Breast epithelium (tissue), 4 donors: ENCODE measurements at regions not wholly inside any gene's neighbourhood (a gene's known extent, or its start where the extent isn't known, plus 50 kb on each side); places are given as distances from the start of the nearest gene placed in this dataset.

Experiments used
- DNase-seq, 2 donors: peaks; one replicate each; pipeline ENCODE4 v3.0.0-alpha.2; 2019; ENCODE audit warnings: low spot score in 2 of 2
- H3K27ac ChIP-seq, 2 donors: fragments of 200-600 bp; sonication (generic) in 1 of 2; one replicate each; pipeline ENCODE4 v1.5.1; 2016 to 2019; ENCODE audit warnings: mild to moderate bottlenecking in 1 of 2
- H3K27me3 ChIP-seq, 2 donors: fragments of 200-600 bp; sonication (generic) in 1 of 2; one replicate each; pipeline versions ENCODE4 v1.5.1 to v1.6.0; 2017 to 2019; ENCODE audit warnings: control low read depth in 1 of 2, mild to moderate bottlenecking in 1 of 2
- H3K36me3 ChIP-seq: fragments of 200-600 bp; one replicate; pipeline ENCODE4 v1.5.1; 2019
- H3K4me1 ChIP-seq, 2 donors: fragments of 200-600 bp; sonication (generic); one replicate each; pipeline ENCODE4 v1.5.1; 2016 to 2019; ENCODE audit warnings: control low read depth in 1 of 2
- H3K4me3 ChIP-seq, 3 donors: fragments of 200-600 bp; sonication (generic); 1 replicate in 2 of 3; 2 replicates in 1 of 3; pipeline ENCODE4 v1.5.1; 2016 to 2019; ENCODE audit warnings: mild to moderate bottlenecking in 3 of 3, moderate library complexity in 2 of 3
- H3K9me3 ChIP-seq, 2 donors: fragments of 200-600 bp; sonication (generic) in 1 of 2; one replicate each; pipeline ENCODE4 v1.5.1; 2016 to 2019; ENCODE audit warnings: control low read depth in 1 of 2
- POLR2A ChIP-seq: fragments of 450-650 bp; IDR thresholded peaks from one replicate; pipeline ENCODE4 v1.6.1; 2016; ENCODE audit warnings: antibody characterized with exemption, mild to moderate bottlenecking, moderate library complexity
- POLR2AphosphoS5 ChIP-seq, 3 donors: sonication (generic); formaldehyde crosslinking; IDR thresholded peaks; one replicate each; pipeline ENCODE4 v1.6.1; 2017; ENCODE audit warnings: antibody characterized with exemption in 3 of 3
- intact Hi-C: fragments of 100-400 bp; cut with DNase I; formaldehyde crosslinking; loops from one replicate; pipeline ENCODE4 v1.15.1; 2023; ENCODE audit warnings: low total_unique reads
- TF ChIP-seq, protein P1 (sequence below), 3 donors: fragments of 450-650 bp; IDR thresholded peaks; one replicate each; pipeline ENCODE4 v1.5.1; 2016 to 2017; ENCODE audit warnings: antibody characterized with exemption in 3 of 3, mild to moderate bottlenecking in 3 of 3, moderate library complexity in 3 of 3

DNA sequence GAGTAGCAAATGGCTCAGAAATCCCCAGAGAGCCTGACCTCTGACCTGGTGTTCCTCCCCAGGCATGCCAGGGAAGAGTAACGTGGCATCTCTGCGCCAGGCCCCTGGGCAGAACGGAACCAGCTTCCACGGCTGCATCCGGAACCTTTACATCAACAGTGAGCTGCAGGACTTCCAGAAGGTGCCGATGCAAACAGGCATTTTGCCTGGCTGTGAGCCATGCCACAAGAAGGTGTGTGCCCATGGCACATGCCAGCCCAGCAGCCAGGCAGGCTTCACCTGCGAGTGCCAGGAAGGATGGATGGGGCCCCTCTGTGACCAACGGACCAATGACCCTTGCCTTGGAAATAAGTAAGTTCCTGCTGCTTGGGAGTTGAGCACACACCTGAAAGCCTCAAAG, 83.4 kb upstream of the PACRGL start:
- H3K9me3 ChIP-seq: no peaks in the 10 kb centered on the region
- no peak for TF ChIP-seq POLR2A
- TF ChIP-seq POLR2AphosphoS5 (IDR thresholded peaks at IDR 0.05): no peak
- TF ChIP-seq, protein P1, sequence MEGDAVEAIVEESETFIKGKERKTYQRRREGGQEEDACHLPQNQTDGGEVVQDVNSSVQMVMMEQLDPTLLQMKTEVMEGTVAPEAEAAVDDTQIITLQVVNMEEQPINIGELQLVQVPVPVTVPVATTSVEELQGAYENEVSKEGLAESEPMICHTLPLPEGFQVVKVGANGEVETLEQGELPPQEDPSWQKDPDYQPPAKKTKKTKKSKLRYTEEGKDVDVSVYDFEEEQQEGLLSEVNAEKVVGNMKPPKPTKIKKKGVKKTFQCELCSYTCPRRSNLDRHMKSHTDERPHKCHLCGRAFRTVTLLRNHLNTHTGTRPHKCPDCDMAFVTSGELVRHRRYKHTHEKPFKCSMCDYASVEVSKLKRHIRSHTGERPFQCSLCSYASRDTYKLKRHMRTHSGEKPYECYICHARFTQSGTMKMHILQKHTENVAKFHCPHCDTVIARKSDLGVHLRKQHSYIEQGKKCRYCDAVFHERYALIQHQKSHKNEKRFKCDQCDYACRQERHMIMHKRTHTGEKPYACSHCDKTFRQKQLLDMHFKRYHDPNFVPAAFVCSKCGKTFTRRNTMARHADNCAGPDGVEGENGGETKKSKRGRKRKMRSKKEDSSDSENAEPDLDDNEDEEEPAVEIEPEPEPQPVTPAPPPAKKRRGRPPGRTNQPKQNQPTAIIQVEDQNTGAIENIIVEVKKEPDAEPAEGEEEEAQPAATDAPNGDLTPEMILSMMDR (IDR thresholded peaks at IDR 0.05): no peak
- no peaks in the 10 kb centered on the region for H3K4me1 ChIP-seq
- intact Hi-C loops: no loop called here
- no peak for DNase-seq
- H3K27ac ChIP-seq: peak overlapping the region in 1 of 2 donors; percentile 32
- no peaks in the 10 kb centered on the region for H3K27me3 ChIP-seq
- no peak overlapping the region for H3K4me3 ChIP-seq
- H3K36me3 ChIP-seq: no peaks in the 10 kb centered on the region

DNA sequence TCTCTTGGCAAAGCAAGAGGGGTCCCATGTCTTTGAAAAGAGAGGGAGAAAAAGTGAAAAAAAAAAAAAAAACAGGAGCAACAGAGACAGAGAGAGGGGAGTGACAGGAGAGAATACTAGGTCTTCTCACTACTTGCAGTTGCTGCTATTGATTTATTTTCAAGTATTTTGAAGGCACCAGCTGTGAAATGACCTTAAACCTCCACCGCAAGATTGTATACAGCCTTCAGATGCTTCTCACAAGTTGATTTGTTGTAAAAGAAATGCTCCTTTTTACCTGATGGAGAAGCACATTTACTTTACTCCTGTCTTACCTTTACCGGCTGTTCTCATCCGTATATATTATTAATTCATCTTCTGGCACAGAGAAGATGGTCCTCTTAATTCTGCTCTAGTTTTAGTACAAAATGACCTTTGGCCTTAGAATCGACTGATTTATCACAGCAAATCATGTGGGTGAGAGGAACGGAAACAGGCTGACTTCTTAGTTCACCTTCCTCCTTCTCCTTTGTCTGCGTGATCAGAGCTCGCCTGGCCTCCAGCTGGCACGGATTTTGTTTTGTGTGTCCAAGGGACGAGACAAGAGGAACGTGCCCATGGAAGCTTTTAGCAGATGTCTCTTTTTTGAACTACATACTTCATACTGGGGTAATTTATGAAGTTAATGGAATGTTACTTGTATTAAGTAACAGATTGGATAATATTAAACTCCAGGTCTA, 82.4 kb upstream of the PACRGL start:
- H3K27me3 ChIP-seq: no peaks in the 10 kb centered on the region
- intact Hi-C loops: no loop called here
- no peaks in the 10 kb centered on the region for H3K9me3 ChIP-seq
- no peaks in the 10 kb centered on the region for H3K36me3 ChIP-seq
- TF ChIP-seq, protein P1 (IDR thresholded peaks at IDR 0.05): no peak
- TF ChIP-seq POLR2AphosphoS5 (IDR thresholded peaks at IDR 0.05) (peak in 1 of 3 donors; percentile 16), POLR2A (no peak)
- peak in 1 of 2 donors; percentile 23 for DNase-seq
- H3K4me3 ChIP-seq: no peak overlapping the region
- H3K4me1 ChIP-seq: no peaks in the 10 kb centered on the region
- H3K27ac ChIP-seq: peak overlapping the region in 1 of 2 donors; percentile 19

DNA sequence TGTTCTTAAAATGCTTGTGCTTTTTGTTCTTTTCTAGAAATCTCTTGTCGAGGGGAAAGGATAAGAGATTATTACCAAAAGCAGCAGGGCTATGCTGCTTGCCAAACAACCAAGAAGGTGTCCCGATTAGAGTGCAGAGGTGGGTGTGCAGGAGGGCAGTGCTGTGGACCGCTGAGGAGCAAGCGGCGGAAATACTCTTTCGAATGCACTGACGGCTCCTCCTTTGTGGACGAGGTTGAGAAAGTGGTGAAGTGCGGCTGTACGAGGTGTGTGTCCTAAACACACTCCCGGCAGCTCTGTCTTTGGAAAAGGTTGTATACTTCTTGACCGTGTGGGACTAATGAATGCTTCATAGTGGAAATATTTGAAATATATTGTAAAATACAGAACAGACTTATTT, 81.5 kb upstream of the PACRGL start:
- intact Hi-C loops: no loop called here
- no peak overlapping the region for H3K27ac ChIP-seq
- TF ChIP-seq POLR2A (no peak), POLR2AphosphoS5 (IDR thresholded peaks at IDR 0.05) (no peak)
- TF ChIP-seq, protein P1 (IDR thresholded peaks at IDR 0.05): no peak
- no peaks in the 10 kb centered on the region for H3K9me3 ChIP-seq
- H3K36me3 ChIP-seq: no peaks in the 10 kb centered on the region
- H3K27me3 ChIP-seq: no peaks in the 10 kb centered on the region
- DNase-seq: no peak
- H3K4me1 ChIP-seq: no peaks in the 10 kb centered on the region
- no peak overlapping the region for H3K4me3 ChIP-seq

DNA sequence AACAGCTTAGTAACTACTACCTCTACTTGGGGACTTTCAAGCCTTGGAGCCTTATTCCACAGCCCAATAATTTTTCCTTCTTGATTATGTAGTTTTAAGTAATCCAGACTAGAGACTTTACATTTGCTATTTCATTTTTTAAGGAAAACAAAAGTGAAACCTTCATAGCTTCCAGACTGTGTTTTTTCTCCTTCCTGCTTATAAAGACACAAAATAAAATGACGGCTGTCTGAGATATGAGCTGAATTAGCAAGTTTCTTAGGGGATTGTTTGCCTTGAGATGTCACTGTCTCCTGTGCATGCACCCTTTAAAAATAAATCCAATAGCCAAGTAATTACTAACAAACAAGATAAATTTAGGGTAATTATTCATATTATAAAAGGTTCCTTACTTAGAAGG, 78.8 kb upstream of the PACRGL start:
- no peaks in the 10 kb centered on the region for H3K4me1 ChIP-seq
- no peak for DNase-seq
- H3K27ac ChIP-seq: no peak overlapping the region
- H3K9me3 ChIP-seq: no peaks in the 10 kb centered on the region
- TF ChIP-seq, protein P1 (IDR thresholded peaks at IDR 0.05): no peak
- TF ChIP-seq POLR2AphosphoS5 (IDR thresholded peaks at IDR 0.05) (no peak), POLR2A (no peak)
- no peaks in the 10 kb centered on the region for H3K27me3 ChIP-seq
- H3K4me3 ChIP-seq: no peak overlapping the region
- H3K36me3 ChIP-seq: no peaks in the 10 kb centered on the region
- intact Hi-C loops: no loop called here

DNA sequence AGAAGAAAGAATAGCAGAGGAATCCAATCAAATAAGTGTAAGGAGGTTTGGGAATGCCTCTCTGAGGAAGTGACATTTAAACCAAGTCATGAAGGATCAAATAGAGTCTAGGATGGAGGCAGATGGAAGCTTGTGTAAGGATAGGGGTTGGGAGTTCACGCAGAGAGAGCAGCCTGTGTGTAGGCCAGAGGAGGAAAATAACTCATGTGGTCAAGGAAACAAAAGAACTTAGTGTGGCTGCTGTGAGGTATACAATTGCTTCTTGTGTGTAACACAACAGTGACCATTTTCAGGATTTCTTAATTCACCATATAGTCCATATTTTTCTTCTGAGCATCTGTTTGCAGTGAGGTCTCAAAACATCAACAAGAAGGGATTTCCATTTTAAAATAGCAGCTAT, 77.6 kb upstream of the PACRGL start:
- no peak overlapping the region for H3K27ac ChIP-seq
- H3K9me3 ChIP-seq: no peaks in the 10 kb centered on the region
- no peaks in the 10 kb centered on the region for H3K27me3 ChIP-seq
- intact Hi-C loops: no loop called here
- no peak overlapping the region for H3K4me3 ChIP-seq
- H3K4me1 ChIP-seq: no peaks in the 10 kb centered on the region
- TF ChIP-seq POLR2AphosphoS5 (IDR thresholded peaks at IDR 0.05): no peak
- TF ChIP-seq, protein P1 (IDR thresholded peaks at IDR 0.05): no peak
- TF ChIP-seq POLR2A: no peak
- H3K36me3 ChIP-seq: no peaks in the 10 kb centered on the region
- DNase-seq: no peak
